Activated naive CD8-positive, alpha-beta T cell (primary cell): ENCODE measurements at regions not wholly inside any gene's neighbourhood (a gene's known extent, or its start where the extent isn't known, plus 50 kb on each side); places are given as distances from the start of the nearest gene placed in this dataset.

Source experiments
- H3K27ac Mint-ChIP-seq: one replicate; pipeline ENCODE4 v1.8.0; 2021; ENCODE audit warnings: mixed read lengths
- H3K27me3 Mint-ChIP-seq: one replicate; pipeline ENCODE4 v1.8.0; 2021; ENCODE audit warnings: mixed read lengths
- H3K36me3 Mint-ChIP-seq: one replicate; pipeline ENCODE4 v1.8.0; 2021; ENCODE audit warnings: mixed read lengths
- H3K4me1 Mint-ChIP-seq: one replicate; pipeline ENCODE4 v1.8.0; 2021; ENCODE audit warnings: low read depth, mixed read lengths
- H3K4me3 Mint-ChIP-seq: one replicate; pipeline ENCODE4 v1.8.0; 2021; ENCODE audit warnings: mild to moderate bottlenecking, mixed read lengths
- H3K9me3 Mint-ChIP-seq: one replicate; pipeline ENCODE4 v1.8.0; 2021; ENCODE audit warnings: low read depth, mixed read lengths

- H3K4me1 Mint-ChIP-seq = peaks cover 5% of the 10 kb centered on the region
- H3K4me3 Mint-ChIP-seq = no peak overlapping the region
These were observed 236.2 kb upstream of the PREP start for GRCh38 chr6:105639124-105639523.

GRCh38 chr6:105633814-105634213 is 230.9 kb upstream of the PREP start:
- peaks cover 5% of the 10 kb centered on the region for H3K36me3 Mint-ChIP-seq
- no peak overlapping the region for H3K4me3 Mint-ChIP-seq
- no peak overlapping the region for H3K27ac Mint-ChIP-seq
- no peaks in the 10 kb centered on the region for H3K4me1 Mint-ChIP-seq
- peaks cover 6% of the 10 kb centered on the region for H3K27me3 Mint-ChIP-seq
- H3K9me3 Mint-ChIP-seq = no peaks in the 10 kb centered on the region

More at GRCh38 chr6:105639124-105639523, 236.2 kb upstream of the PREP start:
- Mint-ChIP-seq H3K27me3 (peaks cover 2% of the 10 kb centered on the region), H3K27ac (no peak overlapping the region), H3K9me3 (no peaks in the 10 kb centered on the region), H3K36me3 (no peaks in the 10 kb centered on the region)

GRCh38 chr6:105628156-105628860 is 225.4 kb upstream of the PREP start:
- Mint-ChIP-seq H3K27ac (no peak overlapping the region), H3K36me3 (peaks cover 3% of the 10 kb centered on the region), H3K4me1 (no peaks in the 10 kb centered on the region), H3K4me3 (no peak overlapping the region), H3K9me3 (peaks cover 4% of the 10 kb centered on the region), H3K27me3 (peaks cover 7% of the 10 kb centered on the region)

- H3K27ac Mint-ChIP-seq = no peak overlapping the region
- H3K4me1 Mint-ChIP-seq = no peaks in the 10 kb centered on the region
- peaks cover 4% of the 10 kb centered on the region for H3K9me3 Mint-ChIP-seq
- no peak overlapping the region for H3K4me3 Mint-ChIP-seq
- peaks cover 7% of the 10 kb centered on the region for H3K27me3 Mint-ChIP-seq
- H3K36me3 Mint-ChIP-seq = peaks cover 2% of the 10 kb centered on the region
These were observed 223.6 kb upstream of the PREP start for GRCh38 chr6:105626295-105627158.

GRCh38 chr6:105624021-105624420 is 221.1 kb upstream of the PREP start:
- H3K27ac Mint-ChIP-seq = no peak overlapping the region
- peaks cover 2% of the 10 kb centered on the region for H3K36me3 Mint-ChIP-seq
- peaks cover 4% of the 10 kb centered on the region for H3K9me3 Mint-ChIP-seq
- H3K27me3 Mint-ChIP-seq = peaks cover 3% of the 10 kb centered on the region
- H3K4me1 Mint-ChIP-seq = peaks cover 1% of the 10 kb centered on the region
- H3K4me3 Mint-ChIP-seq = no peak overlapping the region

- H3K36me3 Mint-ChIP-seq = no peaks in the 10 kb centered on the region
- peaks cover 1% of the 10 kb centered on the region for H3K4me1 Mint-ChIP-seq
These were observed 219.3 kb upstream of the PREP start for GRCh38 chr6:105622226-105622625.

GRCh38 chr6:105621564-105622175 is 218.8 kb upstream of the PREP start:
- Mint-ChIP-seq H3K36me3 (no peaks in the 10 kb centered on the region), H3K4me3 (no peak overlapping the region), H3K27ac (no peak overlapping the region), H3K9me3 (peaks cover 4% of the 10 kb centered on the region), H3K27me3 (no peaks in the 10 kb centered on the region), H3K4me1 (peaks cover 1% of the 10 kb centered on the region)

More at GRCh38 chr6:105622226-105622625, 219.3 kb upstream of the PREP start:
- H3K4me3 Mint-ChIP-seq = no peak overlapping the region
- no peaks in the 10 kb centered on the region for H3K27me3 Mint-ChIP-seq
- H3K27ac Mint-ChIP-seq = no peak overlapping the region
- peaks cover 4% of the 10 kb centered on the region for H3K9me3 Mint-ChIP-seq

GRCh38 chr6:105620878-105621277 is 218.0 kb upstream of the PREP start:
- Mint-ChIP-seq H3K27me3 (no peaks in the 10 kb centered on the region), H3K36me3 (no peaks in the 10 kb centered on the region), H3K4me1 (peaks cover 1% of the 10 kb centered on the region), H3K9me3 (peaks cover 4% of the 10 kb centered on the region), H3K27ac (no peak overlapping the region), H3K4me3 (no peak overlapping the region)

GRCh38 chr6:105619971-105620741 is 217.3 kb upstream of the PREP start:
- Mint-ChIP-seq H3K9me3 (peaks cover 4% of the 10 kb centered on the region), H3K27me3 (no peaks in the 10 kb centered on the region), H3K36me3 (no peaks in the 10 kb centered on the region), H3K4me1 (peaks cover 1% of the 10 kb centered on the region), H3K27ac (no peak overlapping the region), H3K4me3 (no peak overlapping the region)

GRCh38 chr6:105618247-105618646 is 215.4 kb upstream of the PREP start:
- Mint-ChIP-seq H3K4me3 (no peak overlapping the region), H3K9me3 (no peaks in the 10 kb centered on the region), H3K27me3 (no peaks in the 10 kb centered on the region), H3K36me3 (no peaks in the 10 kb centered on the region), H3K27ac (no peak overlapping the region), H3K4me1 (peaks cover 1% of the 10 kb centered on the region)

- Mint-ChIP-seq H3K4me3 (no peak overlapping the region), H3K36me3 (no peaks in the 10 kb centered on the region), H3K27ac (no peak overlapping the region), H3K4me1 (peaks cover 1% of the 10 kb centered on the region), H3K9me3 (no peaks in the 10 kb centered on the region), H3K27me3 (no peaks in the 10 kb centered on the region)
These were observed 213.6 kb upstream of the PREP start for GRCh38 chr6:105616521-105616920.

GRCh38 chr6:105611606-105612005 is 208.7 kb upstream of the PREP start:
- Mint-ChIP-seq H3K4me3 (no peak overlapping the region), H3K4me1 (no peaks in the 10 kb centered on the region), H3K27me3 (no peaks in the 10 kb centered on the region), H3K36me3 (no peaks in the 10 kb centered on the region), H3K9me3 (no peaks in the 10 kb centered on the region), H3K27ac (no peak overlapping the region)

- no peaks in the 10 kb centered on the region for H3K4me1 Mint-ChIP-seq
- no peaks in the 10 kb centered on the region for H3K9me3 Mint-ChIP-seq
- no peaks in the 10 kb centered on the region for H3K27me3 Mint-ChIP-seq
- H3K4me3 Mint-ChIP-seq = no peak overlapping the region
- H3K27ac Mint-ChIP-seq = no peak overlapping the region
- no peaks in the 10 kb centered on the region for H3K36me3 Mint-ChIP-seq
These were observed 206.6 kb upstream of the PREP start for GRCh38 chr6:105609375-105609991.

- Mint-ChIP-seq H3K36me3 (no peaks in the 10 kb centered on the region), H3K27ac (no peak overlapping the region), H3K4me1 (no peaks in the 10 kb centered on the region), H3K27me3 (no peaks in the 10 kb centered on the region), H3K9me3 (no peaks in the 10 kb centered on the region), H3K4me3 (no peak overlapping the region)
These were observed 206.0 kb upstream of the PREP start for GRCh38 chr6:105608711-105609374.
